ENCODE measurements at regions not wholly inside any gene's neighbourhood (a gene's known extent, or its start where the extent isn't known, plus 50 kb on each side); places are given as distances from the start of the nearest gene placed in this dataset.

DNA sequence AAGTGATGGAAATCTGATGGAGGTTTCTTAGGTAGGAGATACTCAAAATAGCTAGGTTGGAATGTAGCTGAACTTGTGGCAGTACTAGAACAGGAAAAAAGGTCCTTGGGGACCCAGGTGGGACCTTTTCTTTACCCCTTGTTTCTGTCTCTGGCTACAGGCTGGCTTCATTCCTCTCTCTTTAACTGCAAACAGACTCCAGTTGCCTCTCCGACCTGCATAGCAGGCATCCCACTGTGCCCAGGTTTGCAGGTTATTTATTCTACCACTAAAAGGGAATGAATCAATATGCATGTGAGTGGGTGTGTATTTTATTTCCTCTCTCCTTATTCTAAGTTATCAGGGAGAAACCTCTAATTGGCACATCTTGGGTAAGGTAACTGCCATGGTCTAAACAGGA, 758.1 kb downstream of the MED13L start:
- TF ChIP-seq POLR2A (IDR thresholded peaks at IDR 0.05): no peak
- TF ChIP-seq CTCF (IDR thresholded peaks at IDR 0.05): no peak

Measured in Peyer's patch (tissue), 4 donors.